Adrenal gland (tissue), 9 donors: ENCODE measurements at regions not wholly inside any gene's neighbourhood (a gene's known extent, or its start where the extent isn't known, plus 50 kb on each side); places are given as distances from the start of the nearest gene placed in this dataset.

Experiments
- DNase-seq, 7 donors: peaks; one replicate each; pipeline ENCODE4 v3.0.0-alpha.2; 2019 to 2020
- H3K27ac ChIP-seq, 5 donors: fragments of 200-600 bp; sonication (generic) in 4 of 5; 1 replicate in 3 of 5; 2 replicates in 2 of 5; pipeline versions ENCODE4 v1.5.1 to v1.8.0; 2016 to 2020; ENCODE audit warnings: mild to moderate bottlenecking in 1 of 5
- H3K27me3 ChIP-seq: fragments of 200-600 bp; 2 replicates; pipeline ENCODE4 v1.8.0; 2021
- H3K36me3 ChIP-seq, 2 donors: fragments of 200-600 bp; replicated peaks in 1 of 2; 1 replicate in 1 of 2; 2 replicates in 1 of 2; pipeline versions ENCODE4 v1.5.1 to v1.8.0; 2018 to 2022
- H3K4me1 ChIP-seq, 2 donors: fragments of 200-600 bp; replicated peaks in 1 of 2; 1 replicate in 1 of 2; 2 replicates in 1 of 2; pipeline versions ENCODE4 v1.5.1 to v1.8.0; 2018 to 2021
- H3K4me3 ChIP-seq, 4 donors: fragments of 200-600 bp; sonication (generic) in 3 of 4; one replicate each; pipeline ENCODE4 v1.5.1; 2016 to 2018
- H3K9me3 ChIP-seq, 3 donors: fragments of 200-600 bp; sonication (generic) in 1 of 3; replicated peaks in 1 of 3; 1 replicate in 2 of 3; 2 replicates in 1 of 3; pipeline versions ENCODE4 v1.5.1 to v1.8.0; 2016 to 2021
- CTCF ChIP-seq, 6 experiments: fragments of 450-650 bp in 4 of 6; fragments of 200-600 bp in 2 of 6; sonication (generic) in 1 of 6; IDR thresholded peaks; 1 replicate in 5 of 6; 2 replicates in 1 of 6; pipeline versions ENCODE4 v1.5.1 to v1.8.0; 2016 to 2021; ENCODE audit warnings: antibody characterized with exemption in 6 of 6, mild to moderate bottlenecking in 2 of 6, moderate library complexity in 1 of 6
- POLR2A ChIP-seq, 2 donors: fragments of 450-650 bp; IDR thresholded peaks; one replicate each; pipeline ENCODE4 v1.6.1; 2017; ENCODE audit warnings: antibody characterized with exemption in 2 of 2, mild to moderate bottlenecking in 2 of 2, moderate library complexity in 1 of 2
- WGBS, 4 donors: extraction: QIAGEN DNeasy Blood & Tissue Kit in 2 of 4; methylation state at CpG; one replicate each; pipeline versions ENCODE4 v1.1.5 to v1.1.7; 2013 to 2017; 5-methylcytosine and 5-hydroxymethylcytosine counted together
- intact Hi-C, 2 donors: fragments of 100-400 bp; cut with DNase I; formaldehyde crosslinking; loops; one replicate each; pipeline versions ENCODE4 v1.14.1 to v1.15.0; 2022 to 2023
- donor health status: healthy with polysubstance abuse.
- donor health status: Bipolar disorder and iron deficiency.
- donor health status: DM: yes; HTN: yes; CAD: no.
- donor health status: DM: no; HTN: no; CAD: no.
- donor health status: DM: no; HTN: no; CAD: no.

GRCh38 chr9:96067004-96067403 is 191.5 kb downstream of the ERCC6L2 start:
- peak in 5 of 7 donors; percentile 27 to 77 (median 54) for DNase-seq
- intact Hi-C loops = no loop called here
- WGBS, 4 donors = 56 to 80% (median 75%) methylated on average over 4 to 7 of the region's 7 CpGs

GRCh38 chr9:96065482-96066251 is 190.2 kb downstream of the ERCC6L2 start:
- TF ChIP-seq CTCF (IDR thresholded peaks at IDR 0.05) = no peak
- no peak for TF ChIP-seq POLR2A (IDR thresholded peaks at IDR 0.05)
- DNase-seq = no peak
- intact Hi-C loops = no loop called here
- Histone ChIP-seq H3K9me3 (no peaks in the 10 kb centered on the region), H3K27me3 (no peaks in the 10 kb centered on the region), H3K4me3 (no peak overlapping the region), H3K4me1 (no peaks in the 10 kb centered on the region), H3K27ac (no peak overlapping the region), H3K36me3 (no peaks in the 10 kb centered on the region)
- WGBS, 4 donors = 81 to 91% (median 90%) methylated on average over 8 of the region's 8 CpGs

More at GRCh38 chr9:96067004-96067403, 191.5 kb downstream of the ERCC6L2 start:
- H3K4me3 ChIP-seq = no peak overlapping the region
- no peaks in the 10 kb centered on the region for H3K4me1 ChIP-seq
- TF ChIP-seq POLR2A (IDR thresholded peaks at IDR 0.05) (no peak), CTCF (IDR thresholded peaks at IDR 0.05) (no peak)
- H3K9me3 ChIP-seq = no peaks in the 10 kb centered on the region
- peak overlapping the region in 1 of 5 donors; percentile 6 for H3K27ac ChIP-seq
- no peaks in the 10 kb centered on the region for H3K27me3 ChIP-seq
- H3K36me3 ChIP-seq = no peaks in the 10 kb centered on the region

- no peaks in the 10 kb centered on the region for H3K27me3 ChIP-seq
- intact Hi-C loops = no loop called here
- H3K4me3 ChIP-seq = no peak overlapping the region
- H3K27ac ChIP-seq = no peak overlapping the region
- H3K9me3 ChIP-seq = no peaks in the 10 kb centered on the region
- WGBS, 4 donors = 80 to 88% (median 85%) methylated on average over 7 of the region's 7 CpGs
- H3K36me3 ChIP-seq = no peaks in the 10 kb centered on the region
- DNase-seq = no peak
- TF ChIP-seq CTCF (IDR thresholded peaks at IDR 0.05) = no peak
- no peak for TF ChIP-seq POLR2A (IDR thresholded peaks at IDR 0.05)
- H3K4me1 ChIP-seq = no peaks in the 10 kb centered on the region
Observed at GRCh38 chr9:96064826-96065481, 189.5 kb downstream of the ERCC6L2 start.

GRCh38 chr9:96062854-96063253 is 187.4 kb downstream of the ERCC6L2 start:
- no peak for DNase-seq
- WGBS, 4 donors = 77 to 90% (median 88%) methylated on average over 3 of the region's 3 CpGs
- intact Hi-C loops = no loop called here
- TF ChIP-seq POLR2A (IDR thresholded peaks at IDR 0.05) (no peak), CTCF (IDR thresholded peaks at IDR 0.05) (no peak)
- Histone ChIP-seq H3K9me3 (no peaks in the 10 kb centered on the region), H3K4me1 (no peaks in the 10 kb centered on the region), H3K27me3 (no peaks in the 10 kb centered on the region), H3K36me3 (no peaks in the 10 kb centered on the region), H3K27ac (no peak overlapping the region), H3K4me3 (no peak overlapping the region)
